T-helper 17 cell (primary cell): ENCODE measurements at regions not wholly inside any gene's neighbourhood (a gene's known extent, or its start where the extent isn't known, plus 50 kb on each side); places are given as distances from the start of the nearest gene placed in this dataset.

Experiments used
- ATAC-seq: fragments of 150-1000 bp; cut with Tn5 transposase; 2 replicates; pipeline ENCODE4 v1.10.0; 2021; ENCODE audit warnings: mild to moderate bottlenecking, moderate library complexity
- DNase-seq, 3 donors: peaks; one replicate each; pipeline versions ENCODE4 v3.0.0 to v3.0.0-alpha.2; 2020 to 2021
- H3K9me3 ChIP-seq: one replicate; pipeline ENCODE4 v1.7.0; 2013; ENCODE audit warnings: low read length, mild to moderate bottlenecking; ENCODE audit not compliant: control insufficient read depth, poor library complexity, severe bottlenecking
- H3K27ac Mint-ChIP-seq: one replicate; pipeline ENCODE4 v1.8.0; 2022; ENCODE audit warnings: mild to moderate bottlenecking, moderate library complexity, mixed read lengths
- H3K27me3 Mint-ChIP-seq: one replicate; pipeline ENCODE4 v1.8.0; 2022; ENCODE audit warnings: mixed read lengths
- H3K36me3 Mint-ChIP-seq: one replicate; pipeline ENCODE4 v1.8.0; 2022; ENCODE audit warnings: low read depth, mixed read lengths
- H3K4me1 Mint-ChIP-seq: one replicate; pipeline ENCODE4 v1.8.0; 2022; ENCODE audit warnings: mild to moderate bottlenecking, mixed read lengths
- H3K4me3 Mint-ChIP-seq: one replicate; pipeline ENCODE4 v1.8.0; 2022; ENCODE audit warnings: mild to moderate bottlenecking, moderate library complexity, mixed read lengths

- no peak for DNase-seq
- no peaks in the 10 kb centered on the region for H3K36me3 Mint-ChIP-seq
- no peaks in the 10 kb centered on the region for H3K9me3 ChIP-seq
- no peak for ATAC-seq
- H3K27me3 Mint-ChIP-seq = no peaks in the 10 kb centered on the region
- H3K4me1 Mint-ChIP-seq = no peaks in the 10 kb centered on the region
- no peak overlapping the region for H3K27ac Mint-ChIP-seq
- H3K4me3 Mint-ChIP-seq = no peak overlapping the region
These were observed 588.8 kb downstream of the PRELID2 start for GRCh38 chr5:145246379-145246778.

- H3K4me3 Mint-ChIP-seq = no peak overlapping the region
- no peaks in the 10 kb centered on the region for H3K27me3 Mint-ChIP-seq
- H3K36me3 Mint-ChIP-seq = no peaks in the 10 kb centered on the region
- no peak for DNase-seq
- no peak overlapping the region for H3K27ac Mint-ChIP-seq
- H3K4me1 Mint-ChIP-seq = no peaks in the 10 kb centered on the region
- ATAC-seq = no peak
- no peaks in the 10 kb centered on the region for H3K9me3 ChIP-seq
These were observed 589.8 kb downstream of the PRELID2 start for GRCh38 chr5:145245354-145245753.

- H3K27me3 Mint-ChIP-seq = no peaks in the 10 kb centered on the region
- DNase-seq = no peak
These were observed 590.4 kb downstream of the PRELID2 start for GRCh38 chr5:145244788-145245187.

GRCh38 chr5:145244251-145244650 is 590.9 kb downstream of the PRELID2 start:
- Mint-ChIP-seq H3K27me3 (no peaks in the 10 kb centered on the region), H3K27ac (no peak overlapping the region), H3K36me3 (no peaks in the 10 kb centered on the region), H3K4me1 (no peaks in the 10 kb centered on the region), H3K4me3 (no peak overlapping the region)
- ATAC-seq = no peak
- DNase-seq = no peak
- no peaks in the 10 kb centered on the region for H3K9me3 ChIP-seq

More at GRCh38 chr5:145244788-145245187, 590.4 kb downstream of the PRELID2 start:
- ATAC-seq = no peak
- Mint-ChIP-seq H3K4me3 (no peak overlapping the region), H3K4me1 (no peaks in the 10 kb centered on the region), H3K27ac (no peak overlapping the region), H3K36me3 (no peaks in the 10 kb centered on the region)
- no peaks in the 10 kb centered on the region for H3K9me3 ChIP-seq

GRCh38 chr5:145243016-145243415 is 592.1 kb downstream of the PRELID2 start:
- no peak overlapping the region for H3K4me3 Mint-ChIP-seq
- H3K9me3 ChIP-seq = no peaks in the 10 kb centered on the region
- no peaks in the 10 kb centered on the region for H3K36me3 Mint-ChIP-seq
- no peak overlapping the region for H3K27ac Mint-ChIP-seq
- H3K4me1 Mint-ChIP-seq = no peaks in the 10 kb centered on the region
- no peaks in the 10 kb centered on the region for H3K27me3 Mint-ChIP-seq
- ATAC-seq (no peak), DNase-seq (no peak)

GRCh38 chr5:145242551-145242950 is 592.6 kb downstream of the PRELID2 start:
- no peak overlapping the region for H3K27ac Mint-ChIP-seq

GRCh38 chr5:145237843-145238242 is 597.3 kb downstream of the PRELID2 start:
- no peak for ATAC-seq
- no peak overlapping the region for H3K27ac Mint-ChIP-seq

More at GRCh38 chr5:145242551-145242950, 592.6 kb downstream of the PRELID2 start:
- no peak overlapping the region for H3K4me3 Mint-ChIP-seq
- no peaks in the 10 kb centered on the region for H3K36me3 Mint-ChIP-seq
- H3K27me3 Mint-ChIP-seq = no peaks in the 10 kb centered on the region
- no peak for ATAC-seq
- H3K4me1 Mint-ChIP-seq = no peaks in the 10 kb centered on the region
- no peak for DNase-seq
- H3K9me3 ChIP-seq = no peaks in the 10 kb centered on the region

GRCh38 chr5:145236983-145237382 is 598.2 kb downstream of the PRELID2 start:
- no peak overlapping the region for H3K4me3 Mint-ChIP-seq
- no peaks in the 10 kb centered on the region for H3K9me3 ChIP-seq
- H3K36me3 Mint-ChIP-seq = no peaks in the 10 kb centered on the region
- no peak for DNase-seq
- H3K27me3 Mint-ChIP-seq = no peaks in the 10 kb centered on the region
- ATAC-seq = no peak
- H3K4me1 Mint-ChIP-seq = no peaks in the 10 kb centered on the region
- no peak overlapping the region for H3K27ac Mint-ChIP-seq

More at GRCh38 chr5:145237843-145238242, 597.3 kb downstream of the PRELID2 start:
- H3K4me1 Mint-ChIP-seq = no peaks in the 10 kb centered on the region
- no peaks in the 10 kb centered on the region for H3K9me3 ChIP-seq
- no peaks in the 10 kb centered on the region for H3K36me3 Mint-ChIP-seq
- H3K27me3 Mint-ChIP-seq = no peaks in the 10 kb centered on the region
- no peak overlapping the region for H3K4me3 Mint-ChIP-seq
- no peak for DNase-seq

- H3K9me3 ChIP-seq = no peaks in the 10 kb centered on the region
- H3K27me3 Mint-ChIP-seq = no peaks in the 10 kb centered on the region
- H3K4me3 Mint-ChIP-seq = no peak overlapping the region
- H3K4me1 Mint-ChIP-seq = no peaks in the 10 kb centered on the region
- no peak for DNase-seq
- no peaks in the 10 kb centered on the region for H3K36me3 Mint-ChIP-seq
- no peak for ATAC-seq
- no peak overlapping the region for H3K27ac Mint-ChIP-seq
These were observed 599.0 kb downstream of the PRELID2 start for GRCh38 chr5:145236127-145236526.

- DNase-seq (no peak), ATAC-seq (no peak)
- H3K4me1 Mint-ChIP-seq = no peaks in the 10 kb centered on the region
- no peaks in the 10 kb centered on the region for H3K9me3 ChIP-seq
- no peaks in the 10 kb centered on the region for H3K36me3 Mint-ChIP-seq
- H3K27me3 Mint-ChIP-seq = no peaks in the 10 kb centered on the region
- no peak overlapping the region for H3K4me3 Mint-ChIP-seq
- no peak overlapping the region for H3K27ac Mint-ChIP-seq
These were observed 601.7 kb downstream of the PRELID2 start for GRCh38 chr5:145233461-145233860.

- Mint-ChIP-seq H3K27me3 (no peaks in the 10 kb centered on the region), H3K27ac (no peak overlapping the region), H3K4me3 (no peak overlapping the region), H3K36me3 (no peaks in the 10 kb centered on the region), H3K4me1 (no peaks in the 10 kb centered on the region)
- DNase-seq (no peak), ATAC-seq (no peak)
- H3K9me3 ChIP-seq = no peaks in the 10 kb centered on the region
These were observed 604.4 kb downstream of the PRELID2 start for GRCh38 chr5:145230781-145231180.

GRCh38 chr5:145228564-145228963 is 606.6 kb downstream of the PRELID2 start:
- H3K9me3 ChIP-seq = no peaks in the 10 kb centered on the region
- Mint-ChIP-seq H3K27ac (no peak overlapping the region), H3K4me3 (no peak overlapping the region), H3K36me3 (no peaks in the 10 kb centered on the region), H3K4me1 (no peaks in the 10 kb centered on the region), H3K27me3 (no peaks in the 10 kb centered on the region)
- no peak for DNase-seq
- ATAC-seq = no peak

GRCh38 chr5:145227881-145228280 is 607.3 kb downstream of the PRELID2 start:
- H3K9me3 ChIP-seq = no peaks in the 10 kb centered on the region
- ATAC-seq = no peak
- Mint-ChIP-seq H3K36me3 (no peaks in the 10 kb centered on the region), H3K27me3 (no peaks in the 10 kb centered on the region), H3K4me3 (no peak overlapping the region), H3K4me1 (no peaks in the 10 kb centered on the region), H3K27ac (no peak overlapping the region)
- no peak for DNase-seq

GRCh38 chr5:145226726-145227125 is 608.4 kb downstream of the PRELID2 start:
- ATAC-seq = no peak
- Mint-ChIP-seq H3K4me1 (no peaks in the 10 kb centered on the region), H3K27me3 (no peaks in the 10 kb centered on the region), H3K27ac (no peak overlapping the region), H3K4me3 (no peak overlapping the region), H3K36me3 (no peaks in the 10 kb centered on the region)
- DNase-seq = no peak
- H3K9me3 ChIP-seq = no peaks in the 10 kb centered on the region
